RWPE2 (cell line): ENCODE measurements at regions not wholly inside any gene's neighbourhood (a gene's known extent, or its start where the extent isn't known, plus 50 kb on each side); places are given as distances from the start of the nearest gene placed in this dataset.

Experiments
- ATAC-seq: fragments of 200-7000 bp; cut with Tn5 transposase; 3 replicates; pipeline ENCODE4 v1.9.1; 2021; ENCODE audit warnings: low read depth
- DNase-seq: peaks from one replicate; pipeline ENCODE4 v3.0.0-alpha.2; 2020; ENCODE audit warnings: low spot score
- H3K27ac ChIP-seq: fragments of 450-650 bp; 2 replicates; pipeline ENCODE4 v1.5.1; 2017; ENCODE audit warnings: mild to moderate bottlenecking; ENCODE audit not compliant: poor library complexity, severe bottlenecking
- H3K27me3 ChIP-seq: fragments of 250-450 bp; sonication (Bioruptor Pico); 2 replicates; pipeline ENCODE4 v1.5.1; 2021; ENCODE audit warnings: mild to moderate bottlenecking, moderate library complexity; ENCODE audit not compliant: insufficient read depth, poor library complexity, severe bottlenecking
- H3K36me3 ChIP-seq: fragments of 250-450 bp; sonication (Bioruptor Pico); 2 replicates; pipeline ENCODE4 v1.5.1; 2020; ENCODE audit warnings: low read depth, mild to moderate bottlenecking, moderate library complexity
- H3K4me1 ChIP-seq: fragments of 250-450 bp; sonication (Bioruptor Pico); 2 replicates; pipeline ENCODE4 v1.5.1; 2021; ENCODE audit warnings: mild to moderate bottlenecking, moderate library complexity; ENCODE audit not compliant: insufficient read depth, poor library complexity, severe bottlenecking
- H3K4me3 ChIP-seq: fragments of 250-450 bp; sonication (Bioruptor Pico); 2 replicates; pipeline ENCODE4 v1.5.1; 2021; ENCODE audit warnings: mild to moderate bottlenecking, moderate library complexity; ENCODE audit not compliant: severe bottlenecking
- H3K9me3 ChIP-seq: fragments of 250-450 bp; sonication (Bioruptor Pico); 2 replicates; pipeline ENCODE4 v1.5.1; 2021; ENCODE audit warnings: mild to moderate bottlenecking, moderate library complexity; ENCODE audit not compliant: severe bottlenecking
- TF ChIP-seq, protein P1 (sequence below): fragments of 450-650 bp; IDR thresholded peaks from one replicate; pipeline ENCODE4 v1.5.1; 2017; ENCODE audit warnings: mild to moderate bottlenecking, moderate library complexity; ENCODE audit not compliant: poor library complexity, severe bottlenecking

DNA sequence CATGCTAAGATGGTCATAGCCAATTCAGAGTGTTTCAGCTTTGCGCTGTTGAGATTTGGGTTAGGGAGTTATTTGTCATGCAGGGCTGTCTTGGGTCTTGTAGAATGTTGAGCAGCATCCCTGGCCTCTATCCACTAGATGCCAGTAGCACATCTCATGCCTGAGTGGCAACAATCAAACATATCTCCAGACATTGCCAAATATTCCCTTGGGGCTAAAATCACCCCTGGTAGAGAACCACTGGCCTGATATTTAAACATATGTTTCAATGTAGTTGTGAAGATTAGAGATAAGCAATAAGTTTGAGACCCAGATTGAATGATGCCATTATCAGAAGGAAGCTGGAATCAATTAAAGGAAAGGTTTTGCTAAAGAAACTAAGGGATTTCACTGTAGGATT, 463.3 kb downstream of the DOK5 start:
- peaks cover 13% of the 10 kb centered on the region for H3K27me3 ChIP-seq
- H3K9me3 ChIP-seq = peaks cover 2% of the 10 kb centered on the region
- H3K4me1 ChIP-seq = no peaks in the 10 kb centered on the region
- ATAC-seq = no peak
- DNase-seq = no peak
- H3K4me3 ChIP-seq = no peak overlapping the region
- H3K27ac ChIP-seq = no peak overlapping the region
- TF ChIP-seq, protein P1, sequence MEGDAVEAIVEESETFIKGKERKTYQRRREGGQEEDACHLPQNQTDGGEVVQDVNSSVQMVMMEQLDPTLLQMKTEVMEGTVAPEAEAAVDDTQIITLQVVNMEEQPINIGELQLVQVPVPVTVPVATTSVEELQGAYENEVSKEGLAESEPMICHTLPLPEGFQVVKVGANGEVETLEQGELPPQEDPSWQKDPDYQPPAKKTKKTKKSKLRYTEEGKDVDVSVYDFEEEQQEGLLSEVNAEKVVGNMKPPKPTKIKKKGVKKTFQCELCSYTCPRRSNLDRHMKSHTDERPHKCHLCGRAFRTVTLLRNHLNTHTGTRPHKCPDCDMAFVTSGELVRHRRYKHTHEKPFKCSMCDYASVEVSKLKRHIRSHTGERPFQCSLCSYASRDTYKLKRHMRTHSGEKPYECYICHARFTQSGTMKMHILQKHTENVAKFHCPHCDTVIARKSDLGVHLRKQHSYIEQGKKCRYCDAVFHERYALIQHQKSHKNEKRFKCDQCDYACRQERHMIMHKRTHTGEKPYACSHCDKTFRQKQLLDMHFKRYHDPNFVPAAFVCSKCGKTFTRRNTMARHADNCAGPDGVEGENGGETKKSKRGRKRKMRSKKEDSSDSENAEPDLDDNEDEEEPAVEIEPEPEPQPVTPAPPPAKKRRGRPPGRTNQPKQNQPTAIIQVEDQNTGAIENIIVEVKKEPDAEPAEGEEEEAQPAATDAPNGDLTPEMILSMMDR = no peak
- H3K36me3 ChIP-seq = no peaks in the 10 kb centered on the region

DNA sequence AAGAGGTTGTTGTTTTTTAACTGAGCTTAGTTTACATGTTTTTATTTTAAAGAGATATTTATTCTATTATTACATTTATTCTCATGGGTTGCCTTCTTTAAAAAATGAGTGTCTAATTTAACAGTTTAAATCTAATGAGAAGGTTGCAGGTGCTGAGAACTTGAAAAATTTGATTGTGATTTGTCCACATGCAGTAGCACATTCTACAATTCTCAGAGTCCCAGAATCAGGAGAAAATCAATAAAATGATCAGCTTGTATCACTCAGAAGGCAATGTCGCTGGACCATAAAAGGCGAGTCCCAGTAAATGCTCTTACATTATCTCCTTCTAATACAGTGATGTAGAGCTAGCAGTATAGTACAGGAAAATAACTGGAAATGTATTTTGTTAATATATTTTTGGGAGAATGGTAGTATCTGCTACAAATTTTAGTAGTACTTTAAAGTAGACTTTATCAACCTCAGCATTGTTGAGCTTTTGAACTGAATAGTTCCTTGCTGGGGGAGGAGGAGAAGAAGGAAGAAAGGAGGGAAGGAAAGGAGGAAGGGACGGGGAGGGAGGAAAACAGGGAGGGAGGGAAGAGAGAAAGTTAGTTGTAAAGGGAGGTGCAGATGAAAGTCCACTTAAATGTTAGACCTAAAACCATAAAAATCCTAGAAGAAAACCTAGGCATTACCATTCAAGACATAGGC, 458.0 kb downstream of the DOK5 start:
- Histone ChIP-seq H3K36me3 (no peaks in the 10 kb centered on the region), H3K9me3 (peaks cover 2% of the 10 kb centered on the region), H3K27ac (no peak overlapping the region), H3K27me3 (peaks cover 16% of the 10 kb centered on the region), H3K4me1 (no peaks in the 10 kb centered on the region), H3K4me3 (no peak overlapping the region)
- TF ChIP-seq, protein P1 = no peak
- ATAC-seq = no peak
- DNase-seq = no peak

DNA sequence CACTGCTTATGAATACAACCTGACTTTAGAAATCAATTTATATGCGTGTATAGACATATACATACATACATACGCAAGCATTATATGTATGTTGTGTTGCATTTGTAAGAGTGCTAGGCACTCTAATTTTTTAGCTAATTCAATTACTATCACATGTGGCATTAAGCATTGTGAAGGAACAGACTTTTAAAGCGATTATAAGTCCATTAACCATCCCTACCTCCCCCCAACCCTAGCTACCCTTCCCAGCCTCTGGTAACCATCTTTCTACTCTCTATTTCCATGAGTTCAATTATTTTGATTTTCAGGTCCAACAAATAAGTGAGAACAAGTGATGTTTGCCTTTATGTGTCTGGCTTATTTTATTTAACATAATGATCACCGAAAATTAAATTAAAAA, 453.8 kb downstream of the DOK5 start:
- ATAC-seq (no peak), DNase-seq (no peak)
- TF ChIP-seq, protein P1 = no peak
- Histone ChIP-seq H3K4me1 (no peaks in the 10 kb centered on the region), H3K9me3 (no peaks in the 10 kb centered on the region), H3K36me3 (no peaks in the 10 kb centered on the region), H3K4me3 (no peak overlapping the region), H3K27me3 (peaks cover 11% of the 10 kb centered on the region), H3K27ac (no peak overlapping the region)

DNA sequence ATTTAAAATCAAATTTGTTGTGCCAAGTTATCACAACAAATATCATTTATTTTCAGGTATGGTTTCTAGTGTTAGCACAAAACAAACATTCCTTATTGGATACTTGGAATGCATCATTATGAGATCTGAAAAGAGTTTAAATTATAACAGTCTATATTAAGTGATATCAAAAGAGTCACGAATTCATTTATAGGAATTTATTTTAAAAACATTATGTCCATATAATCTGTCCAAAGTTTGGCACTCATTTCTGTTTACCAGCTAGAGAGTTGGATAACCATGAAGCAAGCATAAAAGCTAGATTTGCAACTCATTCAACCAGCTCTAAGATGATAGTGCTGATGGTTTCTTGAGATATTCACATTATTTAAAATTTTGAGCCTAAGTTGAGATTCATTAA, 453.2 kb downstream of the DOK5 start:
- Histone ChIP-seq H3K4me1 (no peaks in the 10 kb centered on the region), H3K27me3 (peaks cover 11% of the 10 kb centered on the region), H3K27ac (no peak overlapping the region), H3K36me3 (no peaks in the 10 kb centered on the region), H3K4me3 (no peak overlapping the region), H3K9me3 (no peaks in the 10 kb centered on the region)
- TF ChIP-seq, protein P1 = no peak
- DNase-seq = no peak
- ATAC-seq = no peak

DNA sequence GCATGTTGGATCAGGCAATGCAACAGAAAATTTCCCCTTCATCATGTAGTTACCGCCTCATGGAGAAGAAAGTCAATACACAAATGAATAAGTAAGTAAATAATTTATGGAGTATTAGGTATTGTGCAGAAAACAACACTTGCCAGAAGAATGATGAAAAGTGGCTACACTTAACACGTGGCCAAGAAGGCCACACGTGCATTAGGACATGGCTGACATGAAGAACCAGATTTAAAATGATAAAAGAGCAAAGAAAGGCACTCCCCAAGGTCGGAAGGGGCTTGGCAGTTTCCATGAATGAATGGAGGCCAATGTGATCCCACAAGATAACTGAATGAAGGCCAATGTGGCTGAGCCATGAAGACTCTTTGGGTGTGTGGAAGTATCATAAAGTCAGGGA, 447.2 kb downstream of the DOK5 start:
- Histone ChIP-seq H3K9me3 (no peaks in the 10 kb centered on the region), H3K4me3 (no peak overlapping the region), H3K36me3 (no peaks in the 10 kb centered on the region), H3K4me1 (no peaks in the 10 kb centered on the region), H3K27me3 (no peaks in the 10 kb centered on the region), H3K27ac (no peak overlapping the region)
- no peak for DNase-seq
- no peak for ATAC-seq
- TF ChIP-seq, protein P1 = no peak
